Neural cell (in vitro differentiated cells): ENCODE measurements at regions not wholly inside any gene's neighbourhood (a gene's known extent, or its start where the extent isn't known, plus 50 kb on each side); places are given as distances from the start of the nearest gene placed in this dataset.

Experiments
- CTCF ChIP-seq: fragments of 450-650 bp; IDR thresholded peaks from 2 replicates; pipeline ENCODE4 v1.5.1; 2014; ENCODE audit warnings: antibody characterized with exemption, mild to moderate bottlenecking, moderate library complexity; ENCODE audit not compliant: poor library complexity, severe bottlenecking
- EZH2 ChIP-seq: fragments of 200-600, 300-800 bp; shearing (Covaris generic), sonication (generic); IDR thresholded peaks from 2 replicates; pipeline ENCODE4 v1.6.1; 2014; ENCODE audit warnings: antibody characterized with exemption, low read length, borderline replicate concordance, mild to moderate bottlenecking; ENCODE audit not compliant: insufficient read depth, poor library complexity, severe bottlenecking
- POLR2AphosphoS5 ChIP-seq: IDR thresholded peaks from 2 replicates; pipeline ENCODE4 v1.6.1; 2012
- RAD21 ChIP-seq: fragments of 450-650 bp; conservative IDR thresholded peaks from 2 replicates; pipeline ENCODE4 v1.6.1; 2014; ENCODE audit warnings: antibody characterized with exemption, mild to moderate bottlenecking, moderate library complexity
- REST ChIP-seq: IDR thresholded peaks from 2 replicates; pipeline ENCODE4 v1.6.1; 2012; ENCODE audit warnings: borderline replicate concordance
- SMC3 ChIP-seq: fragments of 450-650 bp; conservative IDR thresholded peaks from 2 replicates; pipeline ENCODE4 v1.6.1; 2014; ENCODE audit warnings: antibody characterized with exemption, mild to moderate bottlenecking, moderate library complexity; ENCODE audit not compliant: poor library complexity

DNA sequence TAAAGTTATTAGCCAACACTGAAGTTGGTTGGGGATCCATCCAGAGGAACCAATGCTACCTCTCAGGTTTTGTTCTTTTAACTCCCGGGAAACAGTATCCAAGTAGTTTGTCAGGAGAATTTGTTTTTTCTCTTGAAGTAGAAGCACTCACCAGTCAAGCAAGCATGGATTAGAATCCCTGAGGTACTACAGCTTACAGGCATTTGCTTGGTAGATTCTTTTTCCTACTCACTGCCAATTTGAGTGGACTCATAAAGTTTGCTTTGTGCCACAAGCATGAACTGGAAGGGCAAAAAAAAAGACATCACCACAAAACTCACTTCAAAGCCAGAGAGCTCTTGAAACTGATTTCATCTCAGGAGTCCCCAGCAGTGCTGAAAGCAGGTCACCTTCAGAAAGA is 167.4 kb downstream of the MBOAT1 start:
- TF ChIP-seq CTCF (no peak), POLR2AphosphoS5 (no peak), RAD21 (no peak), EZH2 (no peak), REST (no peak), SMC3 (no peak)
